ENCODE measurements at regions not wholly inside any gene's neighbourhood (a gene's known extent, or its start where the extent isn't known, plus 50 kb on each side); places are given as distances from the start of the nearest gene placed in this dataset.

- H4K5ac ChIP-seq (ENCODE audit: insufficient read length, low read depth, low read length) = no peak overlapping the region
- no peak overlapping the region for H2BK120ac ChIP-seq (replicated peaks; ENCODE audit: low read depth, low read length)
- H4K91ac ChIP-seq (replicated peaks; ENCODE audit: insufficient read length, low read length) = no peak overlapping the region
- no peak overlapping the region for H3K4ac ChIP-seq (replicated peaks; ENCODE audit: insufficient read length, low read depth, low read length)
- no peak overlapping the region for H3K4me2 ChIP-seq (ENCODE audit: insufficient read depth in 1 of 2, low read depth in 2 of 2, low read length in 2 of 2)
- no peaks in the 10 kb centered on the region for H3K4me1 ChIP-seq (replicated peaks in 1 of 4; ENCODE audit: control insufficient read depth in 3 of 4, insufficient read depth in 4 of 4, low read length in 3 of 4)
- H3K9me3 ChIP-seq (ENCODE audit: insufficient read depth in 2 of 2, low read depth in 1 of 2, low read length in 1 of 2) = no peaks in the 10 kb centered on the region
- POLR2A ChIA-PET (ENCODE audit: partially characterized antibody) = no interaction called here
- no peak overlapping the region for H3K56ac ChIP-seq (replicated peaks; ENCODE audit: insufficient read length, low read depth, low read length)
- FAIRE-seq (no peak), DNase-seq (ENCODE audit: low read depth in 1 of 2, low spot score in 2 of 2) (no peak)
- no peak overlapping the region for H2BK20ac ChIP-seq (ENCODE audit: low read length)
- H4K8ac ChIP-seq (ENCODE audit: extremely low read depth, insufficient read depth, low read length) = no peak overlapping the region
- no peak for TF ChIP-seq PHF8 (conservative IDR thresholded peaks at IDR 0.05; ENCODE audit: low read depth, low read length)
- TF ChIP-seq KDM4A (IDR thresholded peaks at IDR 0.05; ENCODE audit: low read depth, low read length, severe bottlenecking) = no peak
- H3K23ac ChIP-seq (ENCODE audit: insufficient read length) = no peak overlapping the region
- H3K9ac ChIP-seq (replicated peaks in 1 of 4; ENCODE audit: extremely low read depth in 1 of 4, low read depth in 3 of 4, low read length in 3 of 4) = no peak overlapping the region
- H3K27ac ChIP-seq (ENCODE audit: low read depth, low read length) = no peak overlapping the region
- H3K79me1 ChIP-seq (ENCODE audit: low read depth, low read length) = no peaks in the 10 kb centered on the region
- no peaks in the 10 kb centered on the region for H3K23me2 ChIP-seq (ENCODE audit: low read depth, low read length)
- no peak overlapping the region for H2AK5ac ChIP-seq (ENCODE audit: low read depth, low read length)
- H3K18ac ChIP-seq (ENCODE audit: extremely low read depth, low read length) = no peak overlapping the region
- no peak overlapping the region for H2BK15ac ChIP-seq (ENCODE audit: low read length)
- H3K36me3 ChIP-seq (ENCODE audit: control insufficient read depth in 2 of 4, insufficient read depth in 4 of 4, low read length in 3 of 4) = no peaks in the 10 kb centered on the region
- H3K79me2 ChIP-seq (ENCODE audit: control insufficient read depth in 1 of 2, insufficient read depth in 2 of 2, low read length in 2 of 2) = no peaks in the 10 kb centered on the region
- CTCF ChIA-PET (ENCODE audit: partially characterized antibody) = no interaction called here
- H3K14ac ChIP-seq (ENCODE audit: insufficient read length) = no peak overlapping the region
- no peak overlapping the region for H2BK5ac ChIP-seq (ENCODE audit: low read depth, low read length)
- no peak overlapping the region for H2BK12ac ChIP-seq (ENCODE audit: low read depth, low read length)
- no peak overlapping the region for H3K4me3 ChIP-seq (ENCODE audit: extremely low read depth in 1 of 4, insufficient read depth in 2 of 4, low read depth in 3 of 4, low read length in 4 of 4)
- H4K20me1 ChIP-seq (replicated peaks in 1 of 2; ENCODE audit: control insufficient read depth in 1 of 2, insufficient read depth in 2 of 2, low read length in 2 of 2) = no peaks in the 10 kb centered on the region
- no peaks in the 10 kb centered on the region for H3K27me3 ChIP-seq (replicated peaks in 1 of 4; ENCODE audit: control insufficient read depth in 3 of 4, extremely low read depth in 1 of 4, insufficient read depth in 3 of 4, low read length in 3 of 4)
- H2AFZ ChIP-seq (ENCODE audit: low read length) = no peak overlapping the region
These were observed 160.5 kb upstream of the CDH10 start for GRCh38 chr5:24805230-24805629.

Data from H1 (cell line).